Adrenal gland (tissue), 9 donors: ENCODE measurements at regions not wholly inside any gene's neighbourhood (a gene's known extent, or its start where the extent isn't known, plus 50 kb on each side); places are given as distances from the start of the nearest gene placed in this dataset.
A peak's percentile ranks its signal among the peaks of the same experiment; 100 is the strongest.

ENCODE experiments used
- DNase-seq, 7 donors: peaks; one replicate each; pipeline ENCODE4 v3.0.0-alpha.2; 2019 to 2020
- H3K27ac ChIP-seq, 5 donors: fragments of 200-600 bp; sonication (generic) in 4 of 5; 1 replicate in 3 of 5; 2 replicates in 2 of 5; pipeline versions ENCODE4 v1.5.1 to v1.8.0; 2016 to 2020; ENCODE audit warnings: mild to moderate bottlenecking in 1 of 5
- H3K27me3 ChIP-seq: fragments of 200-600 bp; 2 replicates; pipeline ENCODE4 v1.8.0; 2021
- H3K36me3 ChIP-seq, 2 donors: fragments of 200-600 bp; replicated peaks in 1 of 2; 1 replicate in 1 of 2; 2 replicates in 1 of 2; pipeline versions ENCODE4 v1.5.1 to v1.8.0; 2018 to 2022
- H3K4me1 ChIP-seq, 2 donors: fragments of 200-600 bp; replicated peaks in 1 of 2; 1 replicate in 1 of 2; 2 replicates in 1 of 2; pipeline versions ENCODE4 v1.5.1 to v1.8.0; 2018 to 2021
- H3K4me3 ChIP-seq, 4 donors: fragments of 200-600 bp; sonication (generic) in 3 of 4; one replicate each; pipeline ENCODE4 v1.5.1; 2016 to 2018
- H3K9me3 ChIP-seq, 3 donors: fragments of 200-600 bp; sonication (generic) in 1 of 3; replicated peaks in 1 of 3; 1 replicate in 2 of 3; 2 replicates in 1 of 3; pipeline versions ENCODE4 v1.5.1 to v1.8.0; 2016 to 2021
- POLR2A ChIP-seq, 2 donors: fragments of 450-650 bp; IDR thresholded peaks; one replicate each; pipeline ENCODE4 v1.6.1; 2017; ENCODE audit warnings: antibody characterized with exemption in 2 of 2, mild to moderate bottlenecking in 2 of 2, moderate library complexity in 1 of 2
- WGBS, 4 donors: extraction: QIAGEN DNeasy Blood & Tissue Kit in 2 of 4; methylation state at CpG; one replicate each; pipeline versions ENCODE4 v1.1.5 to v1.1.7; 2013 to 2017; 5-methylcytosine and 5-hydroxymethylcytosine counted together
- intact Hi-C, 2 donors: fragments of 100-400 bp; cut with DNase I; formaldehyde crosslinking; loops; one replicate each; pipeline versions ENCODE4 v1.14.1 to v1.15.0; 2022 to 2023
- TF ChIP-seq, protein P1 (sequence below), 6 experiments: fragments of 450-650 bp in 4 of 6; fragments of 200-600 bp in 2 of 6; sonication (generic) in 1 of 6; IDR thresholded peaks; 1 replicate in 5 of 6; 2 replicates in 1 of 6; pipeline versions ENCODE4 v1.5.1 to v1.8.0; 2016 to 2021; ENCODE audit warnings: antibody characterized with exemption in 6 of 6, mild to moderate bottlenecking in 2 of 6, moderate library complexity in 1 of 6
- donor health status: healthy with polysubstance abuse.
- donor health status: Bipolar disorder and iron deficiency.
- donor health status: DM: yes; HTN: yes; CAD: no.
- donor health status: DM: no; HTN: no; CAD: no.
- donor health status: DM: no; HTN: no; CAD: no.

DNA sequence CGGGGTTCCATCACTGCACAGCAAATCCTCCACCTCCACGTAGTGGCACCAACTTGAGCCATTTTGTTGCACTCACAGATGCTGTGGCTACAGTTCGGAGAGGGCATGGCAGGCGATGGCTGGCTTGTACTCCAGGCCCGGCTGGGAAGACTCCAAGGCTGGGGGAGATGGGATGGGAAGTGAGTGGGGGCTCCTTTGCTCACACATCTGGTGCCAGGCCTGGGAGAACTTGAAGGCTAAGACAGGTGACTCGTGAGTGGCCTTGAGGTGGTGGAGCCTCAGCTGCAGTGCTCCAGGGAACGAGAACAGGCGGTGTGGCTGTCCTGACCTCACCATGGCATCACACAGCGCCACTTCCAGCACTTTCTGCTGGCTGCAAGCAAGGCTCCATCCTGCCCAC lies 87.9 kb downstream of the PLXNA1 start:
- Histone ChIP-seq H3K9me3 (no peaks in the 10 kb centered on the region), H3K27me3 (no peaks in the 10 kb centered on the region), H3K27ac (no peak overlapping the region), H3K4me3 (no peak overlapping the region), H3K36me3 (no peaks in the 10 kb centered on the region), H3K4me1 (no peaks in the 10 kb centered on the region)
- intact Hi-C loops = no loop called here
- TF ChIP-seq, protein P1, sequence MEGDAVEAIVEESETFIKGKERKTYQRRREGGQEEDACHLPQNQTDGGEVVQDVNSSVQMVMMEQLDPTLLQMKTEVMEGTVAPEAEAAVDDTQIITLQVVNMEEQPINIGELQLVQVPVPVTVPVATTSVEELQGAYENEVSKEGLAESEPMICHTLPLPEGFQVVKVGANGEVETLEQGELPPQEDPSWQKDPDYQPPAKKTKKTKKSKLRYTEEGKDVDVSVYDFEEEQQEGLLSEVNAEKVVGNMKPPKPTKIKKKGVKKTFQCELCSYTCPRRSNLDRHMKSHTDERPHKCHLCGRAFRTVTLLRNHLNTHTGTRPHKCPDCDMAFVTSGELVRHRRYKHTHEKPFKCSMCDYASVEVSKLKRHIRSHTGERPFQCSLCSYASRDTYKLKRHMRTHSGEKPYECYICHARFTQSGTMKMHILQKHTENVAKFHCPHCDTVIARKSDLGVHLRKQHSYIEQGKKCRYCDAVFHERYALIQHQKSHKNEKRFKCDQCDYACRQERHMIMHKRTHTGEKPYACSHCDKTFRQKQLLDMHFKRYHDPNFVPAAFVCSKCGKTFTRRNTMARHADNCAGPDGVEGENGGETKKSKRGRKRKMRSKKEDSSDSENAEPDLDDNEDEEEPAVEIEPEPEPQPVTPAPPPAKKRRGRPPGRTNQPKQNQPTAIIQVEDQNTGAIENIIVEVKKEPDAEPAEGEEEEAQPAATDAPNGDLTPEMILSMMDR (IDR thresholded peaks at IDR 0.05) = no peak
- TF ChIP-seq POLR2A (IDR thresholded peaks at IDR 0.05) = no peak
- 72 to 96% (median 83%) methylated on average over 7 to 9 of the region's 9 CpGs for WGBS, 4 donors
- no peak for DNase-seq

DNA sequence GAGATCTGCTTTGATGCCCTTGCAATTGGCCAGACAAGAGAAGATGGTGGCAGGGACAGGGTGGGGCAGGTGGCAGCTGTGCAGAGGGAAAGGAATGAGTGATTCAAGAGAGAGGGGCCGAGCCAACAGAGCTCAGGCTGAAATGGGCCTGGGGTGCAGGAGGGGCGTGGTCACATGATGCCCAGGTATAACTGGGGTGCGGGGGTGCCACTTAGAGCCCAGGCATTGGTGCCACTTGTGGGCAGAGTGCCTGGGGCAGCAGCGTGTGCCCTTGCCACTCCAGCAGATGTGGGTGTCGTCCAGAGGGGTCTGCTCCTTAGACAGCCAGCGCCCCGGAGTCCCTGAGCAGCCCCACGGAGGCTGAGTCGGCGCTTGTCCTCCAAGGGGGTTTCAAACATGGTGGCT lies 88.7 kb downstream of the PLXNA1 start:
- Histone ChIP-seq H3K9me3 (no peaks in the 10 kb centered on the region), H3K4me1 (no peaks in the 10 kb centered on the region), H3K36me3 (no peaks in the 10 kb centered on the region), H3K27ac (no peak overlapping the region), H3K27me3 (no peaks in the 10 kb centered on the region), H3K4me3 (no peak overlapping the region)
- 77 to 95% (median 92%) methylated on average over 4 to 10 of the region's 10 CpGs for WGBS, 4 donors
- DNase-seq = no peak
- intact Hi-C loops = no loop called here
- TF ChIP-seq POLR2A (IDR thresholded peaks at IDR 0.05) = no peak
- TF ChIP-seq, protein P1 (IDR thresholded peaks at IDR 0.05) = no peak

DNA sequence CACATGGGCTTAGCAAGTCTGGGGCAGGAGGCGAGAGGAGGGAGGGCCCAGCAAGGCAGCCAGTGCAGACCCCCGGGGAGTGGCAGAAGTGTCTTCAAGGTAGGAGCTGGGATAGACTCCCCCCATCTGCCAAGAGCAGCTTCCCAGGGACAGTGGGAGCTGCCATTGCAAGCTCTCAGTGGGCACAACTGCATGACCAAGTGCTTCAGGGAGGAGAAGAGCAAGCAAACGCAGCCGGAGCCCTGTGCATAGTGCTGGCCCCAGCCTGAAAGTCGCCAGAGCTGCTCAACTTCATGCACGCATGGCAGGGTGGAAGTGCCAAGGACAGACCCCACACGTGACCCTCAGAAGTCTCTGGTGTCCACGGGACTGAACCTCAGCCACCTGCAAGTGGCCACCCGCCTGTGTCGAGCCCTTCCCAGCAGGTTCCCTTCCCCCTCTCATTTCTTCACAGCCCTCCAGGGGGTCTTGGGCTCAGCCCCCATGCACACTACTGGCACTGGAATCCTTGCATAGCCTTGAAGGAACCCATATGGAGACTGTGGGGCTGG lies 89.4 kb downstream of the PLXNA1 start:
- Histone ChIP-seq H3K27ac (no peak overlapping the region), H3K9me3 (no peaks in the 10 kb centered on the region), H3K4me3 (no peak overlapping the region), H3K27me3 (no peaks in the 10 kb centered on the region), H3K4me1 (no peaks in the 10 kb centered on the region), H3K36me3 (no peaks in the 10 kb centered on the region)
- TF ChIP-seq, protein P1 (IDR thresholded peaks at IDR 0.05) = no peak
- DNase-seq = no peak
- intact Hi-C loops = no loop called here
- 84 to 100% (median 90%) methylated on average over 1 to 10 of the region's 10 CpGs for WGBS, 4 donors

DNA sequence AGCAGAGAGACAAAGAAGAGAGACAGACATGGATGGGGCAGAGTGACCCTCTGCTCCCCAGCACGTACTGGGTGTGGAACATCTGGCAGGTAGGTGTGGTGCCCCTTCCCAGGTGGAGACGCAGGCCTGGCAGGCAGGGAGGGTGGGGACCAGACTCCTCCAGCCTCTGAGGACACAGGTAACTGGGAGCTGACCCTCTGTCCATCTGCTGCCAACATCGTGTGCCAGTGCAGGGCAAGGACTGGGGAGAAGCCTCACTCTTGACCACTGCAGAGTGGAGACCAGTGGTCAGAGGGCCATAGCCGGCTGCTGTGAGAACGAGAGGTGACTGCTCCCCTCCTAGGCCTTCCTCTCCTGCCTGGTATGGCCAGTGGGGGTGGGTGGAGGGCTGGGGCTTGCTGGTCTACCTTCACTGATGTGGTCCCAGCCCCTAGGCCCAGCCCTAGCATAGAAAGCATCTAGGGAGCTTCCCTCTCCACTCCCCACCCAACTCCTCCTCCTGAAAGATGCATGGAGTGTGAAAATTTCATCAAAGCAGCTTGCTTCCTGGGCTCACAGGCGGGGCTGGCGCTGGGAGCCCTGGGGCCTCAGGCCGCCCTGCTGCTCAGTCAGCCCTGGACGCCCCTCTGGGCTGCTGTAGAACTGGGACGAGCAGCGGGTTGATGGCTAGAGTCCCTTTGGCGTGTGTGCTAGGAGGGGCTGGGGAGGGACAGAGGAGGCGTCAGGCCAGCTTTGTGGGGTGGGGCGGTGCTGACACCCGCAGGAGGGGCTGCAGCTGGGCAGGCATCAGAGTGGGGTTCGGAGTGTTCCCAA lies 90.3 kb downstream of the PLXNA1 start:
- TF ChIP-seq POLR2A (IDR thresholded peaks at IDR 0.05) = no peak
- TF ChIP-seq, protein P1 (IDR thresholded peaks at IDR 0.05) = no peak
- WGBS, 4 donors = 75 to 85% (median 79%) methylated on average over 11 to 16 of the region's 16 CpGs
- Histone ChIP-seq H3K4me1 (no peaks in the 10 kb centered on the region), H3K9me3 (no peaks in the 10 kb centered on the region), H3K27ac (no peak overlapping the region), H3K4me3 (no peak overlapping the region), H3K27me3 (no peaks in the 10 kb centered on the region), H3K36me3 (no peaks in the 10 kb centered on the region)
- intact Hi-C loops = no loop called here
- DNase-seq = peak in 1 of 7 donors; percentile 4
